Stimulated activated CD8-positive, alpha-beta memory T cell treated with anti-CD3 and anti-CD28 coated beads, Interleukin-7, amount 100 ng/mL, for 1 hour (primary cell): ENCODE measurements at regions not wholly inside any gene's neighbourhood (a gene's known extent, or its start where the extent isn't known, plus 50 kb on each side); places are given as distances from the start of the nearest gene placed in this dataset.

Source experiments
- DNase-seq, 2 donors: peaks; one replicate each; pipeline ENCODE4 v3.0.0-alpha.2; 2020; ENCODE audit warnings: low read depth in 2 of 2

DNA sequence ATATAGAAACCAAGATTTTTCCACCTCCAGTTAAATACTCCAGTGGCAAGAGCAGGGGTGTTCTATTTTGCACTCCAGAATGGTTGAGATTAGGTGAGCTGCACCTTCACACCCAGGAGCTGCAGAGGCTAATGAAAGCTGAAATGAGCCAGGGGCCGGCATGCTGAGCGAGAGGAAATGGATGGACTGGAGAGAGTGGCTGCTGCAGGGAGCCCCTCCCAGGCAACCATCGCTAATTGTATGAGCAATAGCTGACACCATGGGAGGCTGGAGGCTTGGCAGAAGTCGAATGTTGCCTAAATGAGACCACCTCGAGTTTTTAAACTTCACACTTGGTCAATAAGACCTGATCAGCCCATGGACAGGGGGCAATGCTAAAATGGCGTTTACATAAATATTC lies 301.8 kb upstream of the TMPO start:
- DNase-seq = no peak

DNA sequence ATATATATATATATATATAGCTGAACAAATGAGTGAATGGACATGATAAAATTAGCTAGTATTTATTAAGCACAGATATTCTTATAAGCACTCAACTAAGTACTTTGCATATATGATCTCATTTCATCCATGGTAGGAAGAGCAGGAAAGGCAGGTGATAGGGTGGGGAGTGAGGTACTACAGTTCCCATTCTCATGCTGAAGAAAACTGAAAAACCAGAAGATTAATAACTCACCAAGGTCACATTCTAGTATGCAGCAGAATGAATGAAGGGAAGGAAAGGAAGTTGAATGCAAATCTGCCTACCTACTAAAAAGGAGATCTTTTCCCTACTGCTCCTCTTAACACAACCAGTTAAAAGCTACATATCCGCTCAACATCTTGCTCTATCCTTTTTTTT lies 298.1 kb upstream of the TMPO start:
- no peak for DNase-seq

DNA sequence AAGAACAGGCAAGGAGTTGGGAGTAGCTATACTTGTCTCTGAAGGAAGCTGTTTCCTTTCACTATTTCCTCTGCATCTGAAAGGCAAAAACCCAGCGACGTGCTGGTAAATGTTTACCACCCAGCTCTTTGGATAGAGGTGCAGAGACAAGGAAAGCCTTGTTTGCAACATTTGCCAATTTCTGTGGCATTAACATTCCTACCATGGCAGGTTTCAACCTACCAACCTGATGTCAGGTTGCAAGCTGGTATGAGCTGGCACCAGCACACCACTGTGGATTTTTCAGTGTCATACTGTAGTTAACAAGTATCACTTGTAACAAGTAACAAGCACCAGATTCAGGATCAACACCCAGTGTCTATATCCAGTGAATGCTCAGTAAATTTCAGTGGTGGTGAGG lies 294.8 kb upstream of the TMPO start:
- no peak for DNase-seq

DNA sequence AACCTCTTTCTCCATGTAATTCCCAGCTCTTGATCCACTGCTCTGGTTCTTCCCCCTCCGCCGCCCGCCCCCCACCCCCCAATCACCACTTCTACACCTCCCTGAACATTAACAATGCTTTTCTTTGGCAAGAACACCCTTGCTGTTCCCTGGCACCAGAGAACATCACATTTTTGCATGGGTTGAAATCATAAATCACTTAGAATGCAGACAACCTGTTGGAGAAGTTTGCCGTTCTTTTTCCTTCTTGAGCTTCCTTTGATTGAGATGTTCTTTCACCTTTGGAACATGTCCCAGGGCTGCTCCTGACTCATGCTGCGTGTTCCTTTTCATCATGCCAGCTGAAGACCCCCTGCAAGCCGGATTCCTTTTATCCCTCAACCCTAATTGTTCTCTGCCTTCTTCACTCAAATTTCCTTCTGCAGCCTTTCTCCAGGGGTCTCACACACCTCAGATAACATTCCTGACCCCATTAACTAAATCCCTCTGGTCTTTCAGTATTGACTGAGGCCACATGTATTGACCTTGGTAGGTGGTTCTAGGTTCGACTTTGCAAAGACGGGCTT lies 294.1 kb upstream of the TMPO start:
- DNase-seq = no peak

GRCh38 chr12:98222135-98222534 lies 293.3 kb upstream of the TMPO start:
- no peak for DNase-seq

DNA sequence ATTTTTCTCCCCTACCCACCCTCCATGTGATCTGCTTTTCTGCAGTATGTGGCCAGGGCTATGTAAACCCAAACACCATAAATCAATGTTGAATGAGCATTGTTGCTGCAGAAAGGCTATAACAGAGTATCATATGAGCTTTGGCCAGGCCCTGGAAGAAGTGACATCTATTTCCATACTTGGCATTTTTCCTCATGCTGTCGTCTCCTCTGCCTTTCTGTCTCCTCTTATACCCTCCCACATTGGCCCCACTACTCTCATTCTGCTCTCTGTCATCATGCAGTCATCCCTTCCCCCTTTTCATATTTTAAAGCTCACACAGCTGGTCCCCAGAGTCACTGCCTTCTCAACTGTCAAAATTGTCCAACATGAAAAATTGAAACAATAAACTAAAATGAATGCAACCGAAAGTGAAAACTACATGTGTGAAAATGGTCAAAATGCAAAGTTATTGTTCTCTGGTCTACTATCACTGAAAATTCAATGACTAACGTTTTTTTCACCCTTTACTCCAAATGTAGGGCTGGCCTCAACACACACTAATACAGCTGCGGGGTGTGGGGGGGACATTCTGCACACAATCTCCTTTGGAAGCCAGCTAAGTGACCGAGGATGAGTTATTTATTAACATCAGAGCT lies 290.7 kb upstream of the TMPO start:
- no peak for DNase-seq

GRCh38 chr12:98227162-98227561 lies 288.2 kb upstream of the TMPO start:
- no peak for DNase-seq

GRCh38 chr12:98228683-98229539 lies 286.5 kb upstream of the TMPO start:
- no peak for DNase-seq

GRCh38 chr12:98229540-98229924 lies 285.9 kb upstream of the TMPO start:
- DNase-seq = no peak

DNA sequence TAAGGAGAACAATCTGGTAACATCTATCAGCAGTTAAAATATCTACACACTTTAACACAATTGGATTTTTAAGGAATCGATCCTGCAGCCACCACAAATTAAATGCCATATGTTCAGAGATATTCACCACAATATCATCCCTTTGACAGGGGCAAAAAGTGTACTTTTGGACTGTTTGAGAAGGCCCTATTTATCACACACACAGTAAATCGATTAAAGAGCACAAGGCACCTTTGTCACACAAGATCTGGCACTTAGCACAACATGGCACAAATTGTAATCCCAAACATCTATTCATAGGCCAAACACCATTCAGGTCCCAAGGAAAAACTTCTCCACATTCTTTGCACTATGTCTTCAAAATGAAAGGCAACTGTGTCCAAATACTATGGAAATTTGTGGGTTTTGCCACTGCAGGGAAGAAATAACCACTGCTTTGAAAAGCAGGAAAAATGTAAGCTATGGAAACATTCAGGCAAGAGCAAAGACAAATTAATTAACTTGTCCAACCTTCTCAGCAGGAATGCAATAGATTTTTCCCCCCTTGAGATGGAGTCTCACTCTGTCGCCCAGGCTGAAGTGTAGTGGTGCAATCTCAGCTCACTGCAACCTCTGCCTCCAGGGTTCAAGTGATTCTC lies 282.5 kb upstream of the TMPO start:
- DNase-seq = no peak

- no peak for DNase-seq
These were observed 280.1 kb upstream of the TMPO start for GRCh38 chr12:98235301-98235700.

DNA sequence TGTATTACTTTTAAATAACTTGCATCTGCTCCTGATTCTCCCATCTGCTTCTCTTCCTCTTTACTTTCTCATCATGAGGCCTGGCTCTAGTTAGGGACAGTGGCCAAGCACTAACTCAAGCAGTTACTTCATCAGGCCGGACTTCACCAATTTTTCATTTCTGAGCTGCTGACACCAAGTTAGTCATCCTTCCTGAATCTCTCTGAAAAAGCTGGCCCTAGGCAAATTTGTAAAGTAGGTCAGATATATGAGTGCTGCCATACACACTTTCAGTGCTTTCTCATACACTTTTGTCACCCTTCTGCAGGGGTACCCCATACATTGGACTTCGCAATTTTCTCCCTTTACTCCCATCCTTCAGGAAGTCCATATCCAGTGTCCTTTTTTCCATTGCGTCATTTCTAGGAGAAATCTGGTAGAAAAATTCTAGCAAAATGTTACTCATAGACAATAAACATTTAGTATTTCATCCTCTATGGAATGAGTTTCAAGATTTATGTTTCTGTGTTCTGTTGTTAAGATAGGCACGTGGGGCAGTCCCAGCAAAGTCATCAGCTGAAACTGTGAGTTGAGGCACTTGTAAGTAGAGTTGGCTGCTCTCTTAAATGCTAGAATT lies 276.8 kb upstream of the TMPO start:
- DNase-seq = no peak

DNA sequence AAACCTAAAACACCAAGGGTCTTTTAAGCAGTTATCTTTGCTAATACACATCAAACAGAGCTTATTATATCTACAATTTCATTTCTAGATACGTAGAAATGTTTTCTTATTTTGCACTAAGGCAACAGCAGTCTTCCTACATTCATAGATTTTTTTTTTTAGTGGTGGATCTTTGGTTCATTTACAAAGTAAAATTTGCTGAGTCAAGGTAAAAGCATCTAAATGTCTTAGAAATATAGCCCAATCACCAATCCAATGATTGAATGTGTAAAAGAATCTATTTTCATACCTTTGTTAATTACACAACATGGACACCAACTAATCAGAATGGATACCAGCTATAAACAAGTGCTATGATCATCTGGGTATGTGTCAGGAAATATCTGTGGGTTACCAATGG lies 272.2 kb upstream of the TMPO start:
- no peak for DNase-seq

DNA sequence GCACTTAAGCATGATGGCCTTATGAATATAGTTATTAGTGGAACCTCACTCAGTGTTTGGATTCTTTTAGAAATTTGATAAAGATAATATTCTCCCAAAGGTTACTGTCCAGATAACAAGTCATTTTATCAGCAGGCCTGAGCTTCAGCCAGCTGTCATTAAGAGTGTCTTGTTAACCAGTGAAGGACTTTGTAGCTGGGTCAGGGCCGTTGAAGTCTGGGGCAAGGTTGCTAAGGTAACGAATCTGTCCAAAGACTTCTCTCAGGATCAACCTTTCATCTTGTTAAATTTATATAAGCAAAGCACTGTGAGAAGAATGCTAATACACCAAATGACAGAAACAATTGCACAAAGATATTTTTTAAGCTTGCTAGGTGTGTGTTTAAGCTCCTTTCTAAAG lies 271.3 kb upstream of the TMPO start:
- DNase-seq = no peak

DNA sequence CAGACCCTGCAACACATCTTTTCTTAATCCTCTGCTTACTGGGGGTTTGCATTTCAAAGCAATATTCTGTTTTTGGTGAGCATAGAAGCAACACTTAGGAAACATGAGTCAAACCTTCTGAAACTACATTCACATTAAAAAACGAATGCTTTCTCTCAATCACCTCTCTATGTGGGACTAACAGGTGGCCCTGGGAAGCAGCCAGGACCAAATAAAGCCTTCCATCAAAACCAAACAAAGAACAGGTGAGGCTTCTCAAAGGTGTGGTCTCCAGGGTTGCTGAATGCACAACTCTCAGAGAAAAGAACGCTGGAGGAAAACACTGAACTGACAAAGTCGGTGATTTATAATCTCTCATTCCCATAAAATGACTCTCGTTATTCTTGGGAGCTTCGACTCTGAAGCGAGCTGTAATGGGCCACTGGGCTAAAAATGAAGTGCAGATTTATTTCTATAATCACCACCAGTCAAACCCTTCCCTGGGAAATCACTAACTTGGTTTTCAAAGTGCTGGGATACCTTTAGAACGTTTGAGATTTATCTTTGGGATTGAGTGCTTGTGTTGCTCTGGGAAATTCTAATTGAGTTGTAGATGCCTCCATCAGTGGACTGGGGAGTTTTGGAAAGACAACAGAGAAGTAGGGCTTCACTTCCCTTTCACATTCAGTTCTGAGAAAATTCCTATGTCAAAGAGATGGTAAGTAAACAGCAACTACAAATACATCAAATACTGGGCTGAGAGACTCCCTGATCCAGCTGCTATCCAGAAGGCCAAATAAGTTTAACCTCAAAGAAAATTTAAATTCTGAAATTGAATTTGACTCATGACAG lies 262.0 kb upstream of the TMPO start:
- DNase-seq = no peak

GRCh38 chr12:98256830-98257229 lies 258.6 kb upstream of the TMPO start:
- DNase-seq = no peak

DNA sequence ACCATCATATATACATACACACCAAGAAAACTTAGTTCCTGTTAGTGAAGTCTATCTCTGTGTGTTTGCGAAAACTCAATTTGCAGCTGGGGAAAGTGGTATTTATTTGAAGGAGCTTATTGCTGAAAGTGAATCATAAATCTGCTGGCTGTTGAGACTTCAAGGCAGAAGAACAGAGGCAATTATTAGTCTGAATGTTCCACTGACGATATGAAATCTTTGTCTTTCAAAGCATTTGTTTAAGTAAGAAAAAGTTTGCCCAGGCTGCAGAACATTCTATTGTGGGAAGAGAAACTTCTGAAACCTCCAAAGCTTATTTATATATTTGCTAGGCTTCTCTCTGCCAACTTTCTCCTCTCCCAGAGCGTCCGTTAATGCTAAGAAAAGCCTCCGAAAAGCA lies 255.7 kb upstream of the TMPO start:
- DNase-seq = no peak

DNA sequence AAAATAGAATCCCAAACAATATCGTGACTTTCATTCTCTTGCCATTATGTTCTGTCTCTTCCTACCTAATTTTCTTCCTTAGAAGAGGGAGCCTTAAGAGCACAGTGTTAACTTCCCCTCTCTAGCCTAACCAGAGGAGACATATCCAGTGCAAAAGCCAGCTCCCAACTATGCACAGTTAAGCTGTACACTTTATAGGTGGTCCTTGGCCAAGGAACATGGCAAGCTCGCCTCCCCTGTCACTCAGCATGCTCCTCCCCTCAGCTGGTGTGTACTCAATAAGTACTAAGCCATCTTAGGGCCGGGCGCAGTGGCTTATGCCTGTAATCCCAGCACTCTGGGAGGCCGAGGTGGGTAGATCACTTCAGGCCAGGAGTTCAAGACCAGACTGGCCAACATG lies 255.1 kb upstream of the TMPO start:
- DNase-seq = no peak

GRCh38 chr12:98262902-98263301 lies 252.5 kb upstream of the TMPO start:
- no peak for DNase-seq

- no peak for DNase-seq
These were observed 240.8 kb upstream of the TMPO start for GRCh38 chr12:98274430-98275130.

GRCh38 chr12:98275131-98275475 lies 240.3 kb upstream of the TMPO start:
- DNase-seq = no peak
